Endothelial cell of umbilical vein (primary cell): ENCODE measurements at regions not wholly inside any gene's neighbourhood (a gene's known extent, or its start where the extent isn't known, plus 50 kb on each side); places are given as distances from the start of the nearest gene placed in this dataset.

Experiments used
- BruUV-seq: library from RNA; stranded (reverse); fragments of 400-500 nt; replicated peaks from 2 replicates; lab custom pipeline; 2021; lab: Mats Ljungman, UMichigan
- CTCF ChIA-PET: fragments of 300-600, 350-600 bp; sonication (Branson Sonifier 250); formaldehyde crosslinking; loops from one replicate; lab custom pipeline; 2021; ENCODE audit warnings: antibody characterized with exemption, inconsistent platforms; lab: Charles Lee
- POLR2A ChIA-PET: fragments of 300-600, 350-600 bp; sonication (Branson Sonifier 250); formaldehyde crosslinking; loops from one replicate; lab custom pipeline; 2021; ENCODE audit warnings: antibody characterized with exemption, inconsistent platforms; lab: Charles Lee
- DNase-seq: peaks from one replicate; pipeline ENCODE4 v3.0.0-alpha.2; 2011; ENCODE audit warnings: low read depth, low spot score
- FAIRE-seq: peaks from 2 replicates; lab custom pipeline; 2011; peaks lifted over from hg19 to GRCh38; lab: Jason Lieb, UNC
- H2AFZ ChIP-seq: 2 replicates; pipeline ENCODE4 v1.6.0; 2012; ENCODE audit warnings: low read depth, low read length, control low read depth, inconsistent platforms
- H3K27ac ChIP-seq: 2 replicates; pipeline ENCODE4 v1.5.1; 2011; ENCODE audit warnings: low read depth, mild to moderate bottlenecking, control low read depth, low read length, moderate library complexity; ENCODE audit not compliant: insufficient read depth
- H3K27me3 ChIP-seq, 2 experiments: 2 replicates each; pipeline versions ENCODE4 v1.6.0 to v1.6.1; 2011; ENCODE audit warnings: low read length in 2 of 2, mixed read lengths in 1 of 2; ENCODE audit not compliant: control insufficient read depth in 2 of 2, insufficient read depth in 2 of 2
- H3K36me3 ChIP-seq, 2 experiments: 2 replicates in 1 of 2; 3 replicates in 1 of 2; pipeline ENCODE4 v1.5.1; 2011; ENCODE audit warnings: low read length in 2 of 2, mild to moderate bottlenecking in 1 of 2, moderate library complexity in 1 of 2; ENCODE audit not compliant: control insufficient read depth in 2 of 2, insufficient read depth in 2 of 2; ENCODE audit errors: extremely low read depth in 1 of 2
- H3K4me1 ChIP-seq: 3 replicates; pipeline ENCODE4 v1.5.1; 2011; ENCODE audit warnings: mild to moderate bottlenecking, low read length; ENCODE audit not compliant: control insufficient read depth, insufficient read depth; ENCODE audit errors: extremely low read depth
- H3K4me2 ChIP-seq: 2 replicates; pipeline ENCODE4 v1.6.1; 2011; ENCODE audit warnings: low read length, control low read depth, mixed read lengths; ENCODE audit not compliant: insufficient read depth
- H3K4me3 ChIP-seq, 3 experiments: fragments of 200-600 bp in 1 of 3; sonication (generic), shearing (Covaris generic) in 1 of 3; replicated peaks in 1 of 3; 2 replicates each; pipeline ENCODE4 v1.5.1; 2011 to 2016; ENCODE audit warnings: control low read depth in 3 of 3, low read length in 3 of 3, mild to moderate bottlenecking in 2 of 3, inconsistent platforms in 1 of 3, low read depth in 1 of 3, moderate library complexity in 1 of 3; ENCODE audit not compliant: insufficient read depth in 1 of 3
- H3K79me2 ChIP-seq: 2 replicates; pipeline ENCODE4 v1.6.0; 2012; ENCODE audit warnings: low read length, inconsistent platforms; ENCODE audit not compliant: control insufficient read depth, insufficient read depth
- H3K9ac ChIP-seq: replicated peaks from 2 replicates; pipeline ENCODE3; 2011; ENCODE audit warnings: low read length, control low read depth; ENCODE audit not compliant: insufficient read depth; ENCODE audit errors: extremely low read depth
- H3K9me1 ChIP-seq: replicated peaks from 3 replicates; pipeline ENCODE4 v1.6.0; 2011; ENCODE audit warnings: mild to moderate bottlenecking, low read length; ENCODE audit not compliant: control insufficient read depth, insufficient read depth; ENCODE audit errors: extremely low read depth
- H3K9me3 ChIP-seq: replicated peaks from 2 replicates; pipeline ENCODE4 v1.5.1; 2012; ENCODE audit warnings: low read length, inconsistent platforms; ENCODE audit not compliant: control insufficient read depth, insufficient read depth
- H4K20me1 ChIP-seq: replicated peaks from 2 replicates; pipeline ENCODE3; 2011; ENCODE audit warnings: mild to moderate bottlenecking, low read length; ENCODE audit not compliant: control insufficient read depth, insufficient read depth; ENCODE audit errors: extremely low read depth
- EZH2 ChIP-seq: IDR thresholded peaks from 2 replicates; pipeline ENCODE4 v1.6.1; 2012; ENCODE audit warnings: borderline replicate concordance, low read depth, mild to moderate bottlenecking, moderate library complexity, low read length, inconsistent platforms; ENCODE audit not compliant: severe bottlenecking
- FOS ChIP-seq: IDR thresholded peaks from 2 replicates; pipeline ENCODE4 v1.6.1; 2011; ENCODE audit warnings: mild to moderate bottlenecking, low read length, moderate library complexity, borderline replicate concordance; ENCODE audit not compliant: insufficient read depth
- GATA2 ChIP-seq: IDR thresholded peaks from 2 replicates; pipeline ENCODE4 v1.7.0; 2011; ENCODE audit warnings: low read depth, mild to moderate bottlenecking, moderate library complexity, mixed read lengths, low read length; ENCODE audit not compliant: insufficient read length, insufficient read depth
- JUN ChIP-seq: IDR thresholded peaks from 2 replicates; pipeline ENCODE4 v1.6.1; 2011; ENCODE audit warnings: borderline replicate concordance, low read depth; ENCODE audit not compliant: insufficient read length, insufficient read depth
- MYC ChIP-seq: IDR thresholded peaks from one replicate; pipeline ENCODE4 v1.6.1; 2011; ENCODE audit warnings: mild to moderate bottlenecking, low read depth, low read length
- POLR2AphosphoS5 ChIP-seq: IDR thresholded peaks from 2 replicates; pipeline ENCODE4 v1.6.1; 2012; ENCODE audit warnings: low read depth, mild to moderate bottlenecking, control low read depth, low read length, moderate library complexity; ENCODE audit not compliant: insufficient read depth
- dilution Hi-C: fragments of 300-500 bp; cut with MboI; formaldehyde crosslinking; loops from one replicate; pipeline ENCODE4 v1.15.0; 2019; ENCODE audit warnings: low sequenced_read_pairs; ENCODE audit not compliant: extremely low pct_ligation_motif_present
- intact Hi-C: fragments of 100-400 bp; cut with micrococcal nuclease; formaldehyde crosslinking; loops from one replicate; pipeline ENCODE4 v1.10.0; 2022
- TF ChIP-seq, protein P1 (sequence below), 2 donors: IDR thresholded peaks; 1 replicate in 1 of 2; 2 replicates in 1 of 2; pipeline ENCODE4 v1.5.1; 2011; ENCODE audit warnings: low read length in 2 of 2, mild to moderate bottlenecking in 2 of 2, moderate library complexity in 2 of 2, control low read depth in 1 of 2, inconsistent platforms in 1 of 2, low read depth in 1 of 2; ENCODE audit not compliant: insufficient read depth in 1 of 2; ENCODE audit errors: extremely low read depth in 1 of 2

DNA sequence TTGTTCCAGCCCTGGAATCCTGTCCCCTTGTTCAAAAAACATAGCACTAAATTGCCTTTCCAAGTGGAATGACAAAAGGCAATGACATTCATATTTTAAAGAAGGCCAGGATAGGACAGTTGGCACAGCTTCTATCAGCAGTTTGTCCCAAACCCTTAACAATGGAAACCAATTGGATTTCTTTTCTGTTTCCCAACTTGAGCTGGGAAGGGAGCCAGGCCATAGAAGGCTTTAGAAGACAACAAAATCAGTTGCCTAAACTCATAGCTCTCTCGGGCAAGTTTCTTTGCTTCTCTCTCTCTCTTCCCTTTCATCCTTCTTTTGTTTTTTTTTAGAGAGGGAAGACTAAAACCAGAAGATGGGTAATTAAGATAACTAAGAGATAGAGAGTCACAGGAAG is 227.7 kb upstream of the TPRG1 start:
- H3K27me3 ChIP-seq, result no peaks in the 10 kb centered on the region
- no peak for FAIRE-seq
- H3K4me3 ChIP-seq, result no peak overlapping the region
- dilution Hi-C loops, result no loop called here
- TF ChIP-seq GATA2 (no peak), JUN (no peak), FOS (no peak), MYC (no peak), EZH2 (no peak), POLR2AphosphoS5 (no peak)
- TF ChIP-seq, protein P1, sequence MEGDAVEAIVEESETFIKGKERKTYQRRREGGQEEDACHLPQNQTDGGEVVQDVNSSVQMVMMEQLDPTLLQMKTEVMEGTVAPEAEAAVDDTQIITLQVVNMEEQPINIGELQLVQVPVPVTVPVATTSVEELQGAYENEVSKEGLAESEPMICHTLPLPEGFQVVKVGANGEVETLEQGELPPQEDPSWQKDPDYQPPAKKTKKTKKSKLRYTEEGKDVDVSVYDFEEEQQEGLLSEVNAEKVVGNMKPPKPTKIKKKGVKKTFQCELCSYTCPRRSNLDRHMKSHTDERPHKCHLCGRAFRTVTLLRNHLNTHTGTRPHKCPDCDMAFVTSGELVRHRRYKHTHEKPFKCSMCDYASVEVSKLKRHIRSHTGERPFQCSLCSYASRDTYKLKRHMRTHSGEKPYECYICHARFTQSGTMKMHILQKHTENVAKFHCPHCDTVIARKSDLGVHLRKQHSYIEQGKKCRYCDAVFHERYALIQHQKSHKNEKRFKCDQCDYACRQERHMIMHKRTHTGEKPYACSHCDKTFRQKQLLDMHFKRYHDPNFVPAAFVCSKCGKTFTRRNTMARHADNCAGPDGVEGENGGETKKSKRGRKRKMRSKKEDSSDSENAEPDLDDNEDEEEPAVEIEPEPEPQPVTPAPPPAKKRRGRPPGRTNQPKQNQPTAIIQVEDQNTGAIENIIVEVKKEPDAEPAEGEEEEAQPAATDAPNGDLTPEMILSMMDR (IDR thresholded peaks at IDR 0.05; ENCODE audit: extremely low read depth in 1 of 2, insufficient read depth in 1 of 2, low read depth in 1 of 2, low read length in 2 of 2), result no peak
- no peaks in the 10 kb centered on the region for H3K9me3 ChIP-seq
- no peak overlapping the region for H3K9ac ChIP-seq
- no peaks in the 10 kb centered on the region for H3K36me3 ChIP-seq
- ChIA-PET CTCF (interaction anchor here (1.5 to 2.6 kb wide), 5 partner anchors 10 to 1203 kb away, joined by 4 to 10 read pairs (median 5); no protein-coding TSS in a partner anchor), POLR2A (no interaction called here)
- no peak overlapping the region for H3K27ac ChIP-seq
- intact Hi-C loops, result no loop called here
- no peaks in the 10 kb centered on the region for H3K79me2 ChIP-seq
- no peak overlapping the region for H3K4me2 ChIP-seq
- no peaks in the 10 kb centered on the region for H4K20me1 ChIP-seq
- peaks cover 18% of the 10 kb centered on the region for H3K4me1 ChIP-seq
- no peak overlapping the region for H2AFZ ChIP-seq
- no peak for DNase-seq
- no peaks in the 10 kb centered on the region for H3K9me1 ChIP-seq
- no TSS peak for BruUV-seq
